Osteoblast (primary cell): ENCODE measurements at regions not wholly inside any gene's neighbourhood (a gene's known extent, or its start where the extent isn't known, plus 50 kb on each side); places are given as distances from the start of the nearest gene placed in this dataset.

Source experiments
- DNase-seq: peaks from one replicate; pipeline ENCODE4 v3.0.0; 2011; ENCODE audit warnings: low spot score, mixed read lengths; ENCODE audit not compliant: insufficient read length; ENCODE audit errors: missing footprints
- H2AFZ ChIP-seq: 2 replicates; pipeline ENCODE4 v1.6.0; 2011; ENCODE audit warnings: mild to moderate bottlenecking, low read length
- H3K27ac ChIP-seq: 2 replicates; pipeline ENCODE4 v1.5.1; 2011; ENCODE audit warnings: mild to moderate bottlenecking, low read depth, low read length, moderate library complexity
- H3K27me3 ChIP-seq: 2 replicates; pipeline ENCODE4 v1.6.0; 2012; ENCODE audit warnings: mild to moderate bottlenecking, control low read depth, inconsistent platforms, low read length, moderate library complexity; ENCODE audit not compliant: insufficient read depth
- H3K36me3 ChIP-seq: 2 replicates; pipeline ENCODE4 v1.5.1; 2011; ENCODE audit warnings: mild to moderate bottlenecking, low read length, control low read depth, moderate library complexity; ENCODE audit not compliant: insufficient read depth
- H3K4me1 ChIP-seq: 2 replicates; pipeline ENCODE4 v1.5.1; 2011; ENCODE audit warnings: mild to moderate bottlenecking, low read length, control low read depth, moderate library complexity; ENCODE audit not compliant: insufficient read depth
- H3K4me2 ChIP-seq: 2 replicates; pipeline ENCODE4 v1.6.0; 2011; ENCODE audit warnings: mild to moderate bottlenecking, low read length; ENCODE audit not compliant: insufficient read depth
- H3K4me3 ChIP-seq: fragments of 200-600 bp; sonication (generic); 3 replicates; pipeline ENCODE4 v1.5.1; 2012; ENCODE audit warnings: mild to moderate bottlenecking, low read length, inconsistent platforms; ENCODE audit not compliant: insufficient read depth
- H3K79me2 ChIP-seq: 2 replicates; pipeline ENCODE4 v1.6.0; 2012; ENCODE audit warnings: mild to moderate bottlenecking, low read length, control low read depth, inconsistent platforms; ENCODE audit not compliant: insufficient read depth
- H3K9me3 ChIP-seq: 2 replicates; pipeline ENCODE4 v1.5.1; 2011; ENCODE audit warnings: low read depth, low read length, control low read depth
- H4K20me1 ChIP-seq: 2 replicates; pipeline ENCODE4 v1.6.0; 2012; ENCODE audit warnings: mild to moderate bottlenecking, low read length, control low read depth; ENCODE audit not compliant: insufficient read depth
- CTCF ChIP-seq: IDR thresholded peaks from 2 replicates; pipeline ENCODE4 v1.5.1; 2011; ENCODE audit warnings: mild to moderate bottlenecking, low read depth, low read length, moderate library complexity; ENCODE audit errors: extremely low read depth

GRCh38 chr3:180199417-180199995 lies 162.8 kb upstream of the PEX5L start:
- no peak for TF ChIP-seq CTCF
- Histone ChIP-seq H3K4me1 (no peaks in the 10 kb centered on the region), H3K27ac (no peak overlapping the region), H2AFZ (no peak overlapping the region), H3K4me2 (no peak overlapping the region), H3K79me2 (no peaks in the 10 kb centered on the region), H3K4me3 (no peak overlapping the region), H3K9me3 (no peaks in the 10 kb centered on the region), H3K36me3 (no peaks in the 10 kb centered on the region), H3K27me3 (no peaks in the 10 kb centered on the region), H4K20me1 (no peaks in the 10 kb centered on the region)
- peak; percentile 41 for DNase-seq

- no peak overlapping the region for H2AFZ ChIP-seq
- TF ChIP-seq CTCF = no peak
These were observed 179.1 kb upstream of the PEX5L start for GRCh38 chr3:180215866-180216265.

DNA sequence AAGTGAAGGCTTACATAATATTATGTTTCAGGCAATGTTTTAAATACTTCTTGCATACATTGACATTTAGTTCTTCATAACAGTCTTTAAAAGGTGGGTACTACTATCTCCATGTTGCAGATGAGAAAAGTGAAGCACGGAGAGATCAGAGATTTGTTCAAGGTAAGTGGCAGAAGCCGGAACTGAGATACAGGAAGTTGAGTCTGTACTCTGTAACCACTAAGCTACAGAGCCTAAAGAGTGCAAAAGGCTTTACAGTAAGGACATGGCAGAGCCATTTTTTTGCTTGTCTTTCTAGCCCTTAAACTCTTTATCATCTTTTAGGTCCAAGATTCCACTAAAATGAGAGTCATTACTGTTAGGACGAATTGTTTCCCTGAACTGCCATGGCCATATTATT lies 186.5 kb upstream of the PEX5L start:
- Histone ChIP-seq H3K4me3 (no peak overlapping the region), H4K20me1 (no peaks in the 10 kb centered on the region), H3K9me3 (no peaks in the 10 kb centered on the region), H3K27me3 (no peaks in the 10 kb centered on the region), H3K4me2 (no peak overlapping the region), H3K4me1 (no peaks in the 10 kb centered on the region), H3K27ac (no peak overlapping the region), H2AFZ (peak overlapping the region; percentile 30), H3K36me3 (no peaks in the 10 kb centered on the region), H3K79me2 (no peaks in the 10 kb centered on the region)
- no peak for TF ChIP-seq CTCF
- no peak for DNase-seq

More at GRCh38 chr3:180215866-180216265, 179.1 kb upstream of the PEX5L start:
- no peak overlapping the region for H3K27ac ChIP-seq
- no peaks in the 10 kb centered on the region for H3K27me3 ChIP-seq
- no peak overlapping the region for H3K4me3 ChIP-seq
- DNase-seq = no peak
- H3K4me2 ChIP-seq = no peak overlapping the region
- H3K9me3 ChIP-seq = no peaks in the 10 kb centered on the region
- H3K4me1 ChIP-seq = no peaks in the 10 kb centered on the region
- H4K20me1 ChIP-seq = no peaks in the 10 kb centered on the region
- no peaks in the 10 kb centered on the region for H3K36me3 ChIP-seq
- no peaks in the 10 kb centered on the region for H3K79me2 ChIP-seq

- H3K27me3 ChIP-seq = no peaks in the 10 kb centered on the region
- H3K9me3 ChIP-seq = peaks cover 4% of the 10 kb centered on the region
- H3K27ac ChIP-seq = no peak overlapping the region
- H2AFZ ChIP-seq = no peak overlapping the region
- H3K4me2 ChIP-seq = no peak overlapping the region
- H3K79me2 ChIP-seq = no peaks in the 10 kb centered on the region
- no peak for TF ChIP-seq CTCF
- no peak for DNase-seq
- no peak overlapping the region for H3K4me3 ChIP-seq
- no peaks in the 10 kb centered on the region for H4K20me1 ChIP-seq
- H3K36me3 ChIP-seq = no peaks in the 10 kb centered on the region
- no peaks in the 10 kb centered on the region for H3K4me1 ChIP-seq
These were observed 192.4 kb upstream of the PEX5L start for GRCh38 chr3:180229113-180229512.
